Neural cell (in vitro differentiated cells): ENCODE measurements at regions not wholly inside any gene's neighbourhood (a gene's known extent, or its start where the extent isn't known, plus 50 kb on each side); places are given as distances from the start of the nearest gene placed in this dataset.

ENCODE experiments used
- H2AFZ ChIP-seq: fragments of 200-600, 300-800 bp; sonication (generic), shearing (Covaris generic); 2 replicates; pipeline ENCODE4 v1.6.0; 2014; ENCODE audit warnings: low read depth, mild to moderate bottlenecking, antibody characterized with exemption, low read length, moderate library complexity
- H3F3A ChIP-seq: fragments of 200-600 bp; shearing (Covaris generic); 2 replicates; pipeline ENCODE4 v1.6.1; 2016; ENCODE audit warnings: mild to moderate bottlenecking, moderate library complexity, mixed read lengths, antibody characterized with exemption, low read length; ENCODE audit not compliant: insufficient read depth, poor library complexity, severe bottlenecking
- H3K27ac ChIP-seq: fragments of 200-600, 300-800 bp; sonication (generic), shearing (Covaris generic); 2 replicates; pipeline ENCODE4 v1.5.1; 2014; ENCODE audit warnings: mild to moderate bottlenecking, low read length, moderate library complexity
- H3K27me3 ChIP-seq: fragments of 300-800, 200-600 bp; sonication (generic), shearing (Covaris generic); 2 replicates; pipeline ENCODE4 v1.6.0; 2014; ENCODE audit warnings: mild to moderate bottlenecking, low read depth, low read length, moderate library complexity; ENCODE audit not compliant: insufficient read depth
- H3K36me3 ChIP-seq: fragments of 300-800, 200-600 bp; sonication (generic), shearing (Covaris generic); 2 replicates; pipeline ENCODE4 v1.5.1; 2014; ENCODE audit warnings: mild to moderate bottlenecking, antibody characterized with exemption, low read length, moderate library complexity; ENCODE audit not compliant: insufficient read depth
- H3K4me2 ChIP-seq: fragments of 300-800, 200-600 bp; sonication (generic), shearing (Covaris generic); 2 replicates; pipeline ENCODE4 v1.6.0; 2014; ENCODE audit warnings: mild to moderate bottlenecking, low read length
- H3K4me3 ChIP-seq: fragments of 300-800, 200-600 bp; sonication (generic), shearing (Covaris generic); 2 replicates; pipeline ENCODE4 v1.5.1; 2014; ENCODE audit warnings: mild to moderate bottlenecking, low read length, moderate library complexity
- H3K79me2 ChIP-seq: fragments of 200-600 bp; shearing (Covaris generic); replicated peaks from 2 replicates; pipeline ENCODE4 v1.6.0; 2014; ENCODE audit warnings: mild to moderate bottlenecking, low read length, moderate library complexity; ENCODE audit not compliant: insufficient read depth
- H3K9ac ChIP-seq: fragments of 300-800, 200-600 bp; sonication (generic), shearing (Covaris generic); 2 replicates; pipeline ENCODE4 v1.6.1; 2016; ENCODE audit warnings: mild to moderate bottlenecking, low read length, mixed read lengths
- H3K9me2 ChIP-seq: fragments of 200-600 bp; shearing (Covaris generic); 2 replicates; pipeline ENCODE4 v1.6.1; 2016; ENCODE audit warnings: mild to moderate bottlenecking, low read length, mixed read lengths; ENCODE audit not compliant: insufficient read depth
- H3K9me3 ChIP-seq: fragments of 200-600, 300-800 bp; sonication (generic), shearing (Covaris generic); 2 replicates; pipeline ENCODE4 v1.6.1; 2016; ENCODE audit warnings: mild to moderate bottlenecking, mixed run types, low read length, moderate library complexity, mixed read lengths
- H4K20me1 ChIP-seq: fragments of 200-600 bp; shearing (Covaris generic); 2 replicates; pipeline ENCODE4 v1.6.1; 2016; ENCODE audit warnings: mild to moderate bottlenecking, mixed run types; ENCODE audit not compliant: insufficient read depth
- CTCF ChIP-seq: fragments of 450-650 bp; IDR thresholded peaks from 2 replicates; pipeline ENCODE4 v1.5.1; 2014; ENCODE audit warnings: antibody characterized with exemption, mild to moderate bottlenecking, moderate library complexity; ENCODE audit not compliant: poor library complexity, severe bottlenecking
- EP300 ChIP-seq: fragments of 450-650 bp; conservative IDR thresholded peaks from 2 replicates; pipeline ENCODE4 v1.6.1; 2014; ENCODE audit warnings: antibody characterized with exemption, mild to moderate bottlenecking, moderate library complexity; ENCODE audit not compliant: poor library complexity, severe bottlenecking
- EZH2 ChIP-seq: fragments of 200-600, 300-800 bp; shearing (Covaris generic), sonication (generic); IDR thresholded peaks from 2 replicates; pipeline ENCODE4 v1.6.1; 2014; ENCODE audit warnings: antibody characterized with exemption, low read length, borderline replicate concordance, mild to moderate bottlenecking; ENCODE audit not compliant: insufficient read depth, poor library complexity, severe bottlenecking
- MXI1 ChIP-seq: fragments of 450-650 bp; conservative IDR thresholded peaks from 2 replicates; pipeline ENCODE4 v1.6.1; 2014; ENCODE audit warnings: antibody characterized with exemption, mild to moderate bottlenecking; ENCODE audit not compliant: poor library complexity, severe bottlenecking
- POLR2AphosphoS5 ChIP-seq: IDR thresholded peaks from 2 replicates; pipeline ENCODE4 v1.6.1; 2012
- RAD21 ChIP-seq: fragments of 450-650 bp; conservative IDR thresholded peaks from 2 replicates; pipeline ENCODE4 v1.6.1; 2014; ENCODE audit warnings: antibody characterized with exemption, mild to moderate bottlenecking, moderate library complexity
- REST ChIP-seq: IDR thresholded peaks from 2 replicates; pipeline ENCODE4 v1.6.1; 2012; ENCODE audit warnings: borderline replicate concordance
- SMC3 ChIP-seq: fragments of 450-650 bp; conservative IDR thresholded peaks from 2 replicates; pipeline ENCODE4 v1.6.1; 2014; ENCODE audit warnings: antibody characterized with exemption, mild to moderate bottlenecking, moderate library complexity; ENCODE audit not compliant: poor library complexity
- TAF1 ChIP-seq: IDR thresholded peaks from 2 replicates; pipeline ENCODE4 v1.6.1; 2012; ENCODE audit warnings: low read depth

- Histone ChIP-seq H4K20me1 (no peaks in the 10 kb centered on the region), H3K9me3 (peaks cover 3% of the 10 kb centered on the region), H3K4me3 (no peak overlapping the region), H3K9me2 (no peaks in the 10 kb centered on the region), H3K4me2 (no peak overlapping the region), H2AFZ (no peak overlapping the region), H3K79me2 (no peaks in the 10 kb centered on the region), H3K9ac (no peak overlapping the region), H3K27me3 (no peaks in the 10 kb centered on the region), H3F3A (no peaks in the 10 kb centered on the region), H3K36me3 (no peaks in the 10 kb centered on the region), H3K27ac (no peak overlapping the region)
- TF ChIP-seq POLR2AphosphoS5 (no peak), CTCF (no peak), TAF1 (no peak), EP300 (no peak), RAD21 (no peak), REST (no peak), SMC3 (no peak), EZH2 (no peak), MXI1 (no peak)
Measured at GRCh38 chr2:239869272-239870155, 155.6 kb downstream of the NDUFA10 start.

GRCh38 chr2:239868556-239869181 lies 156.5 kb downstream of the NDUFA10 start:
- Histone ChIP-seq H3K79me2 (no peaks in the 10 kb centered on the region), H3K9me2 (no peaks in the 10 kb centered on the region), H4K20me1 (no peaks in the 10 kb centered on the region), H3K4me2 (no peak overlapping the region), H3K27ac (no peak overlapping the region), H3K9me3 (peaks cover 3% of the 10 kb centered on the region), H3K36me3 (no peaks in the 10 kb centered on the region), H2AFZ (no peak overlapping the region), H3K27me3 (no peaks in the 10 kb centered on the region), H3F3A (no peaks in the 10 kb centered on the region), H3K4me3 (no peak overlapping the region), H3K9ac (no peak overlapping the region)
- TF ChIP-seq MXI1, result no peak
- no peak for TF ChIP-seq EZH2
- no peak for TF ChIP-seq SMC3
- no peak for TF ChIP-seq POLR2AphosphoS5
- no peak for TF ChIP-seq TAF1
- TF ChIP-seq RAD21, result no peak
